H9 (cell line): ENCODE measurements at regions not wholly inside any gene's neighbourhood (a gene's known extent, or its start where the extent isn't known, plus 50 kb on each side); places are given as distances from the start of the nearest gene placed in this dataset.
"Not testable (repeated sequence)": the region's sequence is repeated elsewhere in the genome, so short reads cannot be mapped to it uniquely, and the experiment has no call there.

Experiments used
- DNase-seq: peaks from one replicate; pipeline ENCODE4 v3.0.0-alpha.2; 2017
- H2AFZ ChIP-seq: one replicate; pipeline ENCODE4 v1.6.1; 2013; ENCODE audit warnings: mild to moderate bottlenecking, low read length, control low read depth, moderate library complexity
- H2AK5ac ChIP-seq: 2 replicates; pipeline ENCODE4 v1.6.1; 2013; ENCODE audit warnings: low read length, control low read depth, mixed read lengths; ENCODE audit not compliant: insufficient read length
- H2BK120ac ChIP-seq: one replicate; pipeline ENCODE4 v1.6.1; 2013; ENCODE audit warnings: low read depth, mild to moderate bottlenecking, low read length, control low read depth, inconsistent platforms; ENCODE audit not compliant: poor library complexity, severe bottlenecking
- H2BK12ac ChIP-seq: 2 replicates; pipeline ENCODE4 v1.6.1; 2013; ENCODE audit warnings: low read length, control low read depth, mixed read lengths, low read depth; ENCODE audit not compliant: insufficient read length
- H2BK15ac ChIP-seq: 2 replicates; pipeline ENCODE4 v1.6.1; 2013; ENCODE audit warnings: low read depth, low read length, control low read depth
- H2BK20ac ChIP-seq: one replicate; pipeline ENCODE4 v1.6.1; 2013; ENCODE audit warnings: low read depth, mild to moderate bottlenecking, low read length, control low read depth, inconsistent platforms; ENCODE audit not compliant: poor library complexity, severe bottlenecking
- H2BK5ac ChIP-seq: 2 replicates; pipeline ENCODE4 v1.6.1; 2013; ENCODE audit warnings: low read length, control low read depth, mixed read lengths; ENCODE audit not compliant: insufficient read length
- H3K14ac ChIP-seq: 2 replicates; pipeline ENCODE4 v1.6.1; 2013; ENCODE audit warnings: low read length, control low read depth; ENCODE audit not compliant: insufficient read depth
- H3K18ac ChIP-seq: 2 replicates; pipeline ENCODE4 v1.6.1; 2013; ENCODE audit warnings: low read depth, mild to moderate bottlenecking, mixed read lengths, low read length, control low read depth; ENCODE audit not compliant: insufficient read length
- H3K23ac ChIP-seq: 2 replicates; pipeline ENCODE4 v1.6.1; 2013; ENCODE audit warnings: low read length, control low read depth, mixed read lengths, low read depth; ENCODE audit not compliant: insufficient read length
- H3K23me2 ChIP-seq: 2 replicates; pipeline ENCODE4 v1.6.1; 2013; ENCODE audit warnings: low read depth, mild to moderate bottlenecking, mixed read lengths, low read length, control low read depth; ENCODE audit not compliant: insufficient read length, poor library complexity, severe bottlenecking
- H3K27ac ChIP-seq: 2 replicates; pipeline ENCODE4 v1.5.1; 2013; ENCODE audit warnings: low read length, control low read depth, mixed read lengths, low read depth; ENCODE audit not compliant: insufficient read length
- H3K27me3 ChIP-seq: 2 replicates; pipeline ENCODE4 v1.6.1; 2013; ENCODE audit warnings: low read length, control low read depth, inconsistent platforms; ENCODE audit not compliant: insufficient read depth
- H3K4ac ChIP-seq: 2 replicates; pipeline ENCODE4 v1.6.1; 2013; ENCODE audit warnings: low read depth, mild to moderate bottlenecking, control low read depth, inconsistent platforms, low read length, moderate library complexity
- H3K4me1 ChIP-seq: 2 replicates; pipeline ENCODE4 v1.6.1; 2013; ENCODE audit warnings: low read length, control low read depth, inconsistent platforms; ENCODE audit not compliant: insufficient read depth
- H3K4me2 ChIP-seq: 2 replicates; pipeline ENCODE4 v1.6.1; 2013; ENCODE audit warnings: low read length, control low read depth, mixed read lengths; ENCODE audit not compliant: insufficient read length, insufficient read depth
- H3K56ac ChIP-seq: 2 replicates; pipeline ENCODE4 v1.6.1; 2013; ENCODE audit warnings: low read depth, mild to moderate bottlenecking, mixed read lengths, low read length, control low read depth; ENCODE audit not compliant: insufficient read length
- H3K79me1 ChIP-seq: 2 replicates; pipeline ENCODE4 v1.6.1; 2013; ENCODE audit warnings: low read depth, mild to moderate bottlenecking, moderate library complexity, low read length, control low read depth, inconsistent platforms; ENCODE audit not compliant: insufficient read depth, poor library complexity, severe bottlenecking
- H3K79me2 ChIP-seq: 2 replicates; pipeline ENCODE4 v1.6.1; 2013; ENCODE audit warnings: low read length, control low read depth, inconsistent platforms; ENCODE audit not compliant: insufficient read depth
- H3K9ac ChIP-seq: 2 replicates; pipeline ENCODE4 v1.6.1; 2013; ENCODE audit warnings: low read length, control low read depth, mixed read lengths; ENCODE audit not compliant: insufficient read length; ENCODE audit errors: extremely low read depth
- H3K9me3 ChIP-seq: one replicate; pipeline ENCODE4 v1.6.1; 2013; ENCODE audit warnings: low read depth, low read length, inconsistent platforms; ENCODE audit not compliant: control insufficient read depth
- H3T11ph ChIP-seq: one replicate; pipeline ENCODE4 v1.6.1; 2013; ENCODE audit warnings: mild to moderate bottlenecking, low read length, control low read depth, inconsistent platforms
- H4K20me1 ChIP-seq: one replicate; pipeline ENCODE4 v1.6.1; 2013; ENCODE audit not compliant: control insufficient read depth, insufficient read length, insufficient read depth
- H4K5ac ChIP-seq: 2 replicates; pipeline ENCODE4 v1.6.1; 2013; ENCODE audit warnings: low read depth, mild to moderate bottlenecking, mixed read lengths, low read length, control low read depth; ENCODE audit not compliant: insufficient read length
- H4K8ac ChIP-seq: replicated peaks from 2 replicates; pipeline ENCODE4 v1.6.1; 2013; ENCODE audit warnings: low read length, control low read depth, mixed read lengths, low read depth; ENCODE audit not compliant: insufficient read length
- H4K91ac ChIP-seq: 2 replicates; pipeline ENCODE4 v1.6.1; 2013; ENCODE audit warnings: low read depth, mild to moderate bottlenecking, moderate library complexity, mixed read lengths, low read length, control low read depth; ENCODE audit not compliant: insufficient read length
- H3K27ac Mint-ChIP-seq, 3 experiments: 2 replicates in 2 of 3; 3 replicates in 1 of 3; pipeline ENCODE4 v1.8.0; 2020 to 2021; ENCODE audit warnings: mixed read lengths in 3 of 3, mild to moderate bottlenecking in 1 of 3, moderate library complexity in 1 of 3
- H3K27me3 Mint-ChIP-seq: 2 replicates; pipeline ENCODE4 v1.8.0; 2021; ENCODE audit warnings: low read depth, mild to moderate bottlenecking, moderate library complexity, mixed read lengths
- H3K36me3 Mint-ChIP-seq, 3 experiments: 2 replicates in 2 of 3; 3 replicates in 1 of 3; pipeline ENCODE4 v1.8.0; 2020 to 2021; ENCODE audit warnings: low read depth in 3 of 3, mixed read lengths in 3 of 3; ENCODE audit not compliant: insufficient read depth in 1 of 3
- H3K4me1 Mint-ChIP-seq, 2 experiments: 2 replicates each; pipeline ENCODE4 v1.8.0; 2020; ENCODE audit warnings: mixed read lengths in 2 of 2
- H3K4me3 Mint-ChIP-seq, 2 experiments: 2 replicates in 1 of 2; 3 replicates in 1 of 2; pipeline ENCODE4 v1.8.0; 2020 to 2021; ENCODE audit warnings: mild to moderate bottlenecking in 2 of 2, mixed read lengths in 2 of 2, moderate library complexity in 1 of 2
- H3K9me3 Mint-ChIP-seq, 2 experiments: 2 replicates in 1 of 2; 3 replicates in 1 of 2; pipeline ENCODE4 v1.8.0; 2020; ENCODE audit warnings: mild to moderate bottlenecking in 2 of 2, mixed read lengths in 2 of 2, moderate library complexity in 1 of 2
- CTCF ChIP-seq: fragments of 200-600 bp; sonication (generic); conservative IDR thresholded peaks from 3 replicates; pipeline ENCODE4 v1.8.0; 2021; ENCODE audit warnings: antibody characterized with exemption, mild to moderate bottlenecking
- WGBS: extraction: QIAGEN DNeasy Blood & Tissue Kit; methylation state at CpG from one replicate; pipeline ENCODE4 v1.1.7; 2013; ENCODE audit warnings: missing lambda C conversion rate, low lambda C conversion rate, mixed read lengths; ENCODE audit not compliant: insufficient read length; ENCODE audit errors: extremely low coverage; 5-methylcytosine and 5-hydroxymethylcytosine counted together

GRCh38 chr15:54772663-54773062 lies 424.1 kb downstream of the RSL24D1 start:
- no peaks in the 10 kb centered on the region for H3K79me2 ChIP-seq
- no peak overlapping the region for H3K4ac ChIP-seq
- H3K27ac ChIP-seq: no peak overlapping the region
- no peak overlapping the region for H4K91ac ChIP-seq
- H3K27ac Mint-ChIP-seq: no peak overlapping the region
- DNase-seq: no peak
- H2AFZ ChIP-seq: no peak overlapping the region
- H3K27me3 Mint-ChIP-seq: no peaks in the 10 kb centered on the region
- no peak overlapping the region for H2BK120ac ChIP-seq
- peaks cover 22 to 36% of the 10 kb centered on the region in 2 experiments for H3K4me1 Mint-ChIP-seq
- no peaks in the 10 kb centered on the region for H3K4me1 ChIP-seq
- no peaks in the 10 kb centered on the region for H3K9me3 ChIP-seq
- no peaks in the 10 kb centered on the region for H3K27me3 ChIP-seq
- H2BK20ac ChIP-seq: no peak overlapping the region
- H4K8ac ChIP-seq: no peak overlapping the region
- H3K4me2 ChIP-seq: no peak overlapping the region
- H3K36me3 Mint-ChIP-seq: peaks cover 0 to 4% (median 0%) of the 10 kb centered on the region in 3 experiments; a peak in 4 of 7 replicates
- H3K9ac ChIP-seq: no peak overlapping the region
- no peak overlapping the region for H2BK15ac ChIP-seq
- H4K20me1 ChIP-seq: no peaks in the 10 kb centered on the region
- no peak overlapping the region for H3K18ac ChIP-seq
- no peak for TF ChIP-seq CTCF
- H4K5ac ChIP-seq: no peak overlapping the region
- no peak overlapping the region for H2AK5ac ChIP-seq
- no peak overlapping the region for H3K56ac ChIP-seq
- H3K4me3 Mint-ChIP-seq: no peak overlapping the region
- no peak overlapping the region for H2BK12ac ChIP-seq
- no CpG with 5 or more reads among the region's 1 CpG for WGBS
- no peak overlapping the region for H2BK5ac ChIP-seq
- H3K23me2 ChIP-seq: no peaks in the 10 kb centered on the region
- no peak overlapping the region for H3T11ph ChIP-seq
- peaks cover 2 to 3% of the 10 kb centered on the region in 2 experiments; a peak in 1 of 5 replicates for H3K9me3 Mint-ChIP-seq
- H3K23ac ChIP-seq: no peak overlapping the region
- H3K14ac ChIP-seq: no peak overlapping the region
- no peaks in the 10 kb centered on the region for H3K79me1 ChIP-seq

- not testable (repeated sequence) for H3K27me3 Mint-ChIP-seq, H4K5ac ChIP-seq, H2BK12ac ChIP-seq, H3K4me1 ChIP-seq, H3K4me2 ChIP-seq, H3K23ac ChIP-seq, H2BK20ac ChIP-seq, H3K4me3 Mint-ChIP-seq, H2AFZ ChIP-seq, H3K79me2 ChIP-seq, H3K9ac ChIP-seq, H4K20me1 ChIP-seq, H4K91ac ChIP-seq, H3K14ac ChIP-seq, H2AK5ac ChIP-seq, H3T11ph ChIP-seq, H3K27ac Mint-ChIP-seq, H2BK15ac ChIP-seq, H3K9me3 ChIP-seq, H3K18ac ChIP-seq, H2BK120ac ChIP-seq, H3K56ac ChIP-seq, H3K23me2 ChIP-seq, H2BK5ac ChIP-seq, H3K79me1 ChIP-seq, H3K27ac ChIP-seq, H3K27me3 ChIP-seq, H3K4ac ChIP-seq, H4K8ac ChIP-seq, DNase-seq, H3K4me1 Mint-ChIP-seq
- peaks cover 7 to 23% (median 21%) of the 10 kb centered on the region in 3 experiments for H3K36me3 Mint-ChIP-seq
- H3K9me3 Mint-ChIP-seq: peaks cover 43 to 70% of the 10 kb centered on the region in 2 experiments
- no CpG with 5 or more reads among the region's 8 CpGs for WGBS
Observed at GRCh38 chr15:54749461-54749860, 447.3 kb downstream of the RSL24D1 start.
